ENCODE measurements at regions not wholly inside any gene's neighbourhood (a gene's known extent, or its start where the extent isn't known, plus 50 kb on each side); places are given as distances from the start of the nearest gene placed in this dataset.

GRCh38 chr21:24369746-24370145 is 1237.5 kb downstream of the MRPL39 start:
- no peak overlapping the region for H3K27ac Mint-ChIP-seq (ENCODE audit: unreplicated experiment)
- H3K9me3 Mint-ChIP-seq (ENCODE audit: low read depth) = peaks cover 46% of the 10 kb centered on the region
- no peak for DNase-seq (ENCODE audit: low spot score)
- H3K27me3 Mint-ChIP-seq (ENCODE audit: low read depth) = no peaks in the 10 kb centered on the region
- TF ChIP-seq CTCF (IDR thresholded peaks at IDR 0.05) = no peak
- no peaks in the 10 kb centered on the region for H3K36me3 Mint-ChIP-seq (ENCODE audit: low read depth)
- no peaks in the 10 kb centered on the region for H3K4me1 Mint-ChIP-seq (ENCODE audit: low read depth)
- H3K4me3 Mint-ChIP-seq (ENCODE audit: unreplicated experiment) = no peak overlapping the region

- TF ChIP-seq CTCF (IDR thresholded peaks at IDR 0.05) = no peak
- DNase-seq (ENCODE audit: low spot score) = no peak
- peaks cover 41% of the 10 kb centered on the region for H3K9me3 Mint-ChIP-seq (ENCODE audit: low read depth)
- H3K4me1 Mint-ChIP-seq (ENCODE audit: low read depth) = no peaks in the 10 kb centered on the region
- no peaks in the 10 kb centered on the region for H3K36me3 Mint-ChIP-seq (ENCODE audit: low read depth)
- H3K27me3 Mint-ChIP-seq (ENCODE audit: low read depth) = no peaks in the 10 kb centered on the region
- H3K4me3 Mint-ChIP-seq (ENCODE audit: unreplicated experiment) = no peak overlapping the region
- H3K27ac Mint-ChIP-seq (ENCODE audit: unreplicated experiment) = no peak overlapping the region
These were observed 1238.0 kb downstream of the MRPL39 start for GRCh38 chr21:24369278-24369677.

GRCh38 chr21:24367936-24368335 is 1239.3 kb downstream of the MRPL39 start:
- H3K27ac Mint-ChIP-seq (ENCODE audit: unreplicated experiment) = no peak overlapping the region
- H3K27me3 Mint-ChIP-seq (ENCODE audit: low read depth) = no peaks in the 10 kb centered on the region
- H3K9me3 Mint-ChIP-seq (ENCODE audit: low read depth) = peaks cover 38% of the 10 kb centered on the region
- H3K4me1 Mint-ChIP-seq (ENCODE audit: low read depth) = no peaks in the 10 kb centered on the region
- no peak for TF ChIP-seq CTCF (IDR thresholded peaks at IDR 0.05)
- no peaks in the 10 kb centered on the region for H3K36me3 Mint-ChIP-seq (ENCODE audit: low read depth)
- DNase-seq (ENCODE audit: low spot score) = no peak
- no peak overlapping the region for H3K4me3 Mint-ChIP-seq (ENCODE audit: unreplicated experiment)

- Mint-ChIP-seq H3K4me1 (ENCODE audit: low read depth) (no peaks in the 10 kb centered on the region), H3K27ac (ENCODE audit: unreplicated experiment) (no peak overlapping the region), H3K9me3 (ENCODE audit: low read depth) (peaks cover 30% of the 10 kb centered on the region), H3K27me3 (ENCODE audit: low read depth) (no peaks in the 10 kb centered on the region), H3K36me3 (ENCODE audit: low read depth) (no peaks in the 10 kb centered on the region), H3K4me3 (ENCODE audit: unreplicated experiment) (no peak overlapping the region)
- no peak for TF ChIP-seq CTCF (IDR thresholded peaks at IDR 0.05)
- DNase-seq (ENCODE audit: low spot score) = no peak
These were observed 1253.8 kb downstream of the MRPL39 start for GRCh38 chr21:24353492-24353891.

- H3K9me3 Mint-ChIP-seq (ENCODE audit: low read depth) = peaks cover 31% of the 10 kb centered on the region
- TF ChIP-seq CTCF (IDR thresholded peaks at IDR 0.05) = no peak
- DNase-seq (ENCODE audit: low spot score) = no peak
- no peaks in the 10 kb centered on the region for H3K36me3 Mint-ChIP-seq (ENCODE audit: low read depth)
- no peak overlapping the region for H3K4me3 Mint-ChIP-seq (ENCODE audit: unreplicated experiment)
- H3K4me1 Mint-ChIP-seq (ENCODE audit: low read depth) = no peaks in the 10 kb centered on the region
- H3K27ac Mint-ChIP-seq (ENCODE audit: unreplicated experiment) = no peak overlapping the region
- no peaks in the 10 kb centered on the region for H3K27me3 Mint-ChIP-seq (ENCODE audit: low read depth)
These were observed 1267.9 kb downstream of the MRPL39 start for GRCh38 chr21:24339406-24339805.

All from chondrocyte (in vitro differentiated cells).